GM12891 (cell line): ENCODE measurements at regions not wholly inside any gene's neighbourhood (a gene's known extent, or its start where the extent isn't known, plus 50 kb on each side); places are given as distances from the start of the nearest gene placed in this dataset.
A peak's percentile ranks its signal among the peaks of the same experiment; 100 is the strongest.
"Not testable (repeated sequence)": the region's sequence is repeated elsewhere in the genome, so short reads cannot be mapped to it uniquely, and the experiment has no call there.

ENCODE experiments used
- DNase-seq: peaks from one replicate; pipeline ENCODE4 v3.0.0; 2011; ENCODE audit warnings: low spot score; ENCODE audit not compliant: insufficient read length
- FAIRE-seq: peaks from 2 replicates; lab custom pipeline; 2011; peaks lifted over from hg19 to GRCh38; lab: Jason Lieb, UNC
- PAX5 ChIP-seq: IDR thresholded peaks from 2 replicates; pipeline ENCODE4 v1.6.1; 2011; ENCODE audit warnings: low read length, moderate library complexity, mild to moderate bottlenecking; ENCODE audit not compliant: insufficient read depth, severe bottlenecking
- POLR2A ChIP-seq: IDR thresholded peaks from 2 replicates; pipeline ENCODE4 v1.6.1; 2011; ENCODE audit warnings: low read depth, low read length, control low read depth
- POLR2AphosphoS5 ChIP-seq: IDR thresholded peaks from 2 replicates; pipeline ENCODE4 v1.6.1; 2011; ENCODE audit warnings: low read depth, low read length, control low read depth
- POU2F2 ChIP-seq: IDR thresholded peaks from 2 replicates; pipeline ENCODE4 v1.6.1; 2011; ENCODE audit warnings: low read depth, mild to moderate bottlenecking, control low read depth, low read length, moderate library complexity
- SPI1 ChIP-seq: IDR thresholded peaks from 2 replicates; pipeline ENCODE4 v1.6.1; 2011; ENCODE audit warnings: low read depth, low read length, control low read depth
- TAF1 ChIP-seq: IDR thresholded peaks from 2 replicates; pipeline ENCODE4 v1.6.1; 2011; ENCODE audit warnings: low read depth, low read length, control low read depth

GRCh38 chr7:104956753-104957450 is 57.1 kb upstream of the KMT2E start:
- FAIRE-seq (peak; percentile 84), DNase-seq (peak; percentile 18)
- TF ChIP-seq POLR2AphosphoS5 (no peak), POLR2A (no peak), SPI1 (no peak), TAF1 (no peak), PAX5 (no peak), POU2F2 (no peak)

GRCh38 chr7:104958371-104958865 is 55.6 kb upstream of the KMT2E start:
- DNase-seq, result no peak
- TF ChIP-seq PAX5, result no peak
- TF ChIP-seq POLR2AphosphoS5, result no peak
- no peak for TF ChIP-seq TAF1
- TF ChIP-seq SPI1, result no peak
- no peak for TF ChIP-seq POLR2A
- no peak for TF ChIP-seq POU2F2
- no peak for FAIRE-seq

GRCh38 chr7:104959483-104959882 is 54.5 kb upstream of the KMT2E start:
- not testable (repeated sequence) for DNase-seq, FAIRE-seq

GRCh38 chr7:104960741-104961448 is 53.1 kb upstream of the KMT2E start:
- TF ChIP-seq POLR2A, result no peak
- TF ChIP-seq PAX5, result no peak
- no peak for TF ChIP-seq POU2F2
- TF ChIP-seq SPI1, result peak; percentile 83
- TF ChIP-seq POLR2AphosphoS5, result no peak
- TF ChIP-seq TAF1, result no peak
- FAIRE-seq, result no peak
- DNase-seq, result no peak

- FAIRE-seq (no peak), DNase-seq (no peak)
- TF ChIP-seq PAX5, result no peak
- no peak for TF ChIP-seq TAF1
- no peak for TF ChIP-seq POLR2A
- TF ChIP-seq POLR2AphosphoS5, result no peak
- no peak for TF ChIP-seq SPI1
- TF ChIP-seq POU2F2, result no peak
Measured at GRCh38 chr7:104961821-104962220, 52.2 kb upstream of the KMT2E start.

- DNase-seq, result no peak
- TF ChIP-seq PAX5 (no peak), SPI1 (no peak), POLR2A (no peak), POU2F2 (no peak), TAF1 (no peak), POLR2AphosphoS5 (no peak)
- FAIRE-seq, result no peak
Measured at GRCh38 chr7:104962781-104963180, 51.2 kb upstream of the KMT2E start.

GRCh38 chr7:104963378-104963990 is 50.5 kb upstream of the KMT2E start:
- DNase-seq (no peak), FAIRE-seq (no peak)
- TF ChIP-seq PAX5, result no peak
- no peak for TF ChIP-seq TAF1
- no peak for TF ChIP-seq POLR2AphosphoS5
- TF ChIP-seq SPI1, result no peak
- no peak for TF ChIP-seq POU2F2
- TF ChIP-seq POLR2A, result no peak

DNA sequence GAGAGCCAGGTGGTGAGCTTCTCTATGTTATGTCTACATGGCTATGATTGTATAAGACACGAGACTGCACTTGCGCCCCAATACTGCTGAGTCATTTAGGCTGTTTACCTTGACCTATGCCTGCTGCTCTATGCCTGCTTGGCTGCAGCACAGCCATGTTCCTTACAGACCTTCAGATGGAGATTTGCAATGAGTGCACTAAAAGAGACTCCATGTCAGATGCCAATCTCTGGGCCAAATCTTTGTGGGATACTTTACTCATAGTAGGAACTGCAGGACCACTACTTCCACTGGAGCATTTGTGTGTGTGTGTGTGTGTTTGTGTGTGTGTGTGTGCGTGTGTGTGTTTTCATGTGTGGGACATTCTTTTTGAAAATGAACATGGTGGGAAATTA is 50.0 kb upstream of the KMT2E start:
- FAIRE-seq (no peak), DNase-seq (no peak)
- TF ChIP-seq SPI1 (no peak), POLR2A (no peak), POU2F2 (no peak), TAF1 (no peak), POLR2AphosphoS5 (no peak)
